GM18498 (cell line): ENCODE measurements at regions not wholly inside any gene's neighbourhood (a gene's known extent, or its start where the extent isn't known, plus 50 kb on each side); places are given as distances from the start of the nearest gene placed in this dataset.

Experiments
- ATAC-seq: cut with Tn5 transposase; IDR thresholded peaks from one replicate; pipeline ENCODE4 v1.9.1; 2021; ENCODE audit warnings: mild to moderate bottlenecking, moderate library complexity; ENCODE audit not compliant: unreplicated experiment

- peak; percentile 75 for ATAC-seq
These were observed 81.3 kb upstream of the CCDC28A start for GRCh38 chr6:138692058-138692977.

DNA sequence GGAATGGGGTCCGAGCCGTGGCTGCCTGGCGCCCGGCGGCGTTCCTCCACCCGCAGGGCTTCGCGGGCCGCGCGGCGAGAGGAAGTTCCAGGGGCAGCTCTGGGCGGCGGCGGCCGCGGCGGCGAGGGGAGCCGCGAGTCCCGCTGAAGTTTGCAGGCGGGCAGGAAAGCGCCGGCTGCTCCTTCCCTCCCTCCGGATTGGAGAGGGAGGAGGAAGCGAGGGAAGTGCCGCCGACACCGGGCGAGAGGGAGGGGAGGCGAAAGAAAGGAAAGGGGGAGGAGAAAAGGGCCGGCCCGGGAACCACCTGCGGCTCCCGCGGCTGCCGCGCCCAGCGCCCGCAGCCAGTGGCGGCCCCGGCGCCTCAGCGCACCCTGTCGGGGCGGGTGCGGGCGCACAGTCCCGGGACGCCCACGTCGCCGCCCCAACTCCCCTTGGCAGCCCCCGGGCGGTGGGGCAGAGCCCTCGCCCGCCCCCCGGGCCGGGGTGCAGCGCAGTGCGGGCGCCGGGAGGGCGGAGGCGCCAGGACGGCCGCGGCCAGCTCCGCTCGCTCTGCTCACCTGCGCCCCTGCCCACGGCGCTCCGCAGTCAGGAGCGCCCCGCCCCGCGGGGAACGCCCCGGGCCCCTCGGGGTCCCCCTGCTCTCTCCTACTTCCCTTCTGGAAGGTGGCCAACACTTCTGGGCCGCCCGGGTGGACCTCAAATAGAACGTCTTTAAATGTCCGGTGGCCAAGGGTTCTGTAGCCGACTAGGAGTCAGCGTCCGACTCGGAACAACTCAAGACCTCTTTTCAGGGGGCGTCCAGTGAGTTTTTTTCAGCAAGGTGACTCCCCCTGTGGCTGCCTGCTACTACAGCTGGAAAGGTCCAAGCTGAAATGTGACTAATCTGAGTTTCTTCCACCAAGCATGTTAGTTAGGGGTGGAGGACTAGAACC is 80.3 kb upstream of the CCDC28A start:
- ATAC-seq = peak; percentile 66

DNA sequence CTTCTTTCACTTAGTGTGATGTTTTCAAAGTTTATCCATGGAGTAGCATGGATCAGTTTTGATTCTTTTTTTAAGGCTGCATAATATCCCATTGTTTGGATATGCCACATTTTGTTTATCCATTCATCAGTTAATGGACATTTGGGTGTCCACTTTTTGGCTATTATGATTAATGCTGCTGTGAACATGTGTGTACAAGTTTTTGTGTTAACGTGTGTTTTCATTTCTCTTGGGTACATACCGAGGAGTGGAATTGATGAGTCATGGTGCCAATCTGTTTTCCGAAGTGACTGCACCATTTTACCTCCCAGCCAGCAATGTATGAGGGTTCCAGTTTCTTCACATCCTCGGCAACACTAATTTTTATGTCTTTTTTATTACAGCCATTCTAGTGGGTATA is 78.4 kb upstream of the CCDC28A start:
- ATAC-seq = no peak

GRCh38 chr6:138714493-138714892 is 59.1 kb upstream of the CCDC28A start:
- no peak for ATAC-seq

DNA sequence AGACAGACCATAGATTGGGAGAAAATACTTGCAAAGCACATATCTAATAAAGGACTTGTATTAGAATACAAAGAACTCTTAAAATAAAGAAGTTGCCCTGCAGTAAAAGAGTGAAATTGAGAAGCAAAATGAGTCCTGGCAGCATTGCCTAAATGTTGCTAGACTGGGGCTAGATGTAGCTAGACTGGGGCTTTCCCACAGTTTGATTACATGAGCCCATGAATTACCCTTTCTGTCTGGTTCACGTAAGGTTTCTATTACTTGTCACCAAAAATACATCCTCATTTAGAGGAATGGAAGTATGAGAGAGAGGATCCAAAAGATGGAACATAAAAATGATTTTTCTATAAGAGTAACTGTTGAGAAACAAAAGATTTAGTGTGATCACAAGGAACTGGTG is 57.6 kb upstream of the CCDC28A start:
- no peak for ATAC-seq

- no peak for ATAC-seq
These were observed 56.5 kb upstream of the CCDC28A start for GRCh38 chr6:138716971-138717665.

- no peak for ATAC-seq
These were observed 54.4 kb upstream of the CCDC28A start for GRCh38 chr6:138719011-138719635.

GRCh38 chr6:138719744-138720143 is 53.8 kb upstream of the CCDC28A start:
- ATAC-seq = no peak

- ATAC-seq = no peak
These were observed 50.9 kb upstream of the CCDC28A start for GRCh38 chr6:138722425-138723371.
